Retinal pigment epithelial cell (primary cell): ENCODE measurements at regions not wholly inside any gene's neighbourhood (a gene's known extent, or its start where the extent isn't known, plus 50 kb on each side); places are given as distances from the start of the nearest gene placed in this dataset.

Source experiments
- DNase-seq: peaks from one replicate; pipeline ENCODE4 v3.0.0-alpha.2; 2010; ENCODE audit warnings: low read depth
- H3K4me3 ChIP-seq: 2 replicates; pipeline ENCODE4 v1.5.1; 2011; ENCODE audit warnings: mild to moderate bottlenecking, low read length, control low read depth, moderate library complexity
- CTCF ChIP-seq: conservative IDR thresholded peaks from 2 replicates; pipeline ENCODE4 v1.5.1; 2011; ENCODE audit warnings: low read depth, low read length, control low read depth, inconsistent platforms

GRCh38 chr12:43665091-43665490 is 93.5 kb downstream of the PUS7L start:
- H3K4me3 ChIP-seq = no peak overlapping the region
- DNase-seq = no peak
- TF ChIP-seq CTCF = no peak

GRCh38 chr12:43662736-43663135 is 95.9 kb downstream of the PUS7L start:
- H3K4me3 ChIP-seq = no peak overlapping the region
- DNase-seq = no peak
- TF ChIP-seq CTCF = no peak

GRCh38 chr12:43655586-43655985 is 103.0 kb downstream of the PUS7L start:
- no peak for TF ChIP-seq CTCF
- H3K4me3 ChIP-seq = no peak overlapping the region
- DNase-seq = no peak

- no peak for TF ChIP-seq CTCF
- DNase-seq = no peak
- H3K4me3 ChIP-seq = no peak overlapping the region
Observed at GRCh38 chr12:43653917-43654316, 101.9 kb upstream of the ADAMTS20 start.

GRCh38 chr12:43653289-43653915 is 101.4 kb upstream of the ADAMTS20 start:
- H3K4me3 ChIP-seq = no peak overlapping the region
- TF ChIP-seq CTCF = no peak
- DNase-seq = no peak

- no peak overlapping the region for H3K4me3 ChIP-seq
Observed at GRCh38 chr12:43648636-43649035, 96.6 kb upstream of the ADAMTS20 start.

More at GRCh38 chr12:43648636-43649035, 96.6 kb upstream of the ADAMTS20 start:
- no peak for TF ChIP-seq CTCF
- DNase-seq = no peak
